Neuronal stem cell (in vitro differentiated cells): ENCODE measurements at regions not wholly inside any gene's neighbourhood (a gene's known extent, or its start where the extent isn't known, plus 50 kb on each side); places are given as distances from the start of the nearest gene placed in this dataset.

Experiments used
- DNase-seq: peaks from one replicate; pipeline ENCODE4 v3.0.0-alpha.2; 2013; ENCODE audit warnings: low spot score
- H2AFZ ChIP-seq: one replicate; pipeline ENCODE4 v1.6.1; 2013; ENCODE audit warnings: mild to moderate bottlenecking, low read length, inconsistent platforms
- H2AK5ac ChIP-seq: 2 replicates; pipeline ENCODE4 v1.6.1; 2013; ENCODE audit warnings: low read depth, mild to moderate bottlenecking, inconsistent platforms, low read length, moderate library complexity, mixed read lengths
- H2BK120ac ChIP-seq: 2 replicates; pipeline ENCODE4 v1.6.1; 2013; ENCODE audit warnings: low read depth, mild to moderate bottlenecking, inconsistent platforms, low read length, moderate library complexity, mixed read lengths
- H2BK12ac ChIP-seq: one replicate; pipeline ENCODE4 v1.6.1; 2013; ENCODE audit warnings: low read length, inconsistent platforms
- H2BK15ac ChIP-seq: 2 replicates; pipeline ENCODE4 v1.6.1; 2013; ENCODE audit warnings: mild to moderate bottlenecking, low read length, inconsistent platforms, mixed read lengths
- H2BK5ac ChIP-seq: one replicate; pipeline ENCODE4 v1.6.1; 2013; ENCODE audit warnings: inconsistent platforms, mild to moderate bottlenecking, low read length, moderate library complexity
- H3K14ac ChIP-seq: one replicate; pipeline ENCODE4 v1.6.1; 2013; ENCODE audit warnings: low read length, inconsistent platforms
- H3K18ac ChIP-seq: 2 replicates; pipeline ENCODE4 v1.6.1; 2013; ENCODE audit warnings: low read length, inconsistent platforms
- H3K23ac ChIP-seq: 2 replicates; pipeline ENCODE4 v1.6.1; 2013; ENCODE audit warnings: low read depth, mild to moderate bottlenecking, mixed read lengths, low read length, inconsistent platforms; ENCODE audit not compliant: poor library complexity
- H3K27ac ChIP-seq: replicated peaks from 3 replicates; pipeline ENCODE4 v1.5.1; 2013; ENCODE audit warnings: low read length, inconsistent platforms
- H3K27me3 ChIP-seq, 3 experiments: 2 replicates each; pipeline ENCODE4 v1.6.1; 2013; ENCODE audit warnings: low read length in 3 of 3, mild to moderate bottlenecking in 2 of 3, inconsistent platforms in 1 of 3, low read depth in 1 of 3, mixed read lengths in 1 of 3, moderate library complexity in 1 of 3; ENCODE audit not compliant: control insufficient read depth in 3 of 3, insufficient read depth in 3 of 3
- H3K36me3 ChIP-seq, 2 donors: replicated peaks in 1 of 2; 2 replicates each; pipeline ENCODE4 v1.6.1; 2013; ENCODE audit warnings: low read length in 2 of 2; ENCODE audit not compliant: control insufficient read depth in 2 of 2, insufficient read depth in 2 of 2
- H3K4ac ChIP-seq: 2 replicates; pipeline ENCODE4 v1.6.1; 2013; ENCODE audit warnings: inconsistent platforms, mild to moderate bottlenecking, low read length, moderate library complexity
- H3K4me1 ChIP-seq, 2 donors: 1 replicate in 1 of 2; 2 replicates in 1 of 2; pipeline ENCODE4 v1.6.1; 2013; ENCODE audit warnings: low read length in 2 of 2, low read depth in 1 of 2; ENCODE audit not compliant: control insufficient read depth in 2 of 2, insufficient read depth in 1 of 2
- H3K4me2 ChIP-seq: one replicate; pipeline ENCODE4 v1.6.1; 2013; ENCODE audit warnings: mild to moderate bottlenecking, low read length, inconsistent platforms; ENCODE audit not compliant: insufficient read depth, poor library complexity, severe bottlenecking
- H3K4me3 ChIP-seq, 2 donors: 2 replicates each; pipeline ENCODE4 v1.5.1; 2013; ENCODE audit warnings: low read length in 2 of 2, mild to moderate bottlenecking in 2 of 2, inconsistent platforms in 1 of 2, moderate library complexity in 1 of 2
- H3K79me1 ChIP-seq: one replicate; pipeline ENCODE4 v1.6.1; 2013; ENCODE audit warnings: low read depth, mild to moderate bottlenecking, inconsistent platforms, low read length, moderate library complexity
- H3K9ac ChIP-seq: one replicate; pipeline ENCODE4 v1.6.1; 2013; ENCODE audit warnings: mild to moderate bottlenecking, low read depth, low read length, inconsistent platforms; ENCODE audit not compliant: poor library complexity
- H3K9me3 ChIP-seq, 2 donors: replicated peaks in 1 of 2; 2 replicates each; pipeline versions ENCODE3 to v1.6.1; 2013; ENCODE audit warnings: low read length in 2 of 2, mild to moderate bottlenecking in 2 of 2, inconsistent platforms in 1 of 2, low read depth in 1 of 2, mixed read lengths in 1 of 2, moderate library complexity in 1 of 2; ENCODE audit not compliant: control insufficient read depth in 2 of 2, insufficient read depth in 1 of 2
- H4K8ac ChIP-seq: one replicate; pipeline ENCODE4 v1.6.1; 2013; ENCODE audit warnings: low read depth, mild to moderate bottlenecking, inconsistent platforms, low read length, moderate library complexity
- H4K91ac ChIP-seq: one replicate; pipeline ENCODE4 v1.6.1; 2013; ENCODE audit warnings: low read length, low read depth, mild to moderate bottlenecking, inconsistent platforms; ENCODE audit not compliant: poor library complexity
- WGBS, 2 donors: extraction: QIAGEN DNeasy Blood & Tissue Kit; methylation state at CpG; one replicate each; pipeline ENCODE4 v1.1.7; 2013; ENCODE audit warnings: missing lambda C conversion rate in 2 of 2, mixed read lengths in 1 of 2; ENCODE audit not compliant: insufficient read length in 2 of 2, insufficient replicate concordance in 1 of 2; ENCODE audit errors: extremely low coverage in 2 of 2; 5-methylcytosine and 5-hydroxymethylcytosine counted together

DNA sequence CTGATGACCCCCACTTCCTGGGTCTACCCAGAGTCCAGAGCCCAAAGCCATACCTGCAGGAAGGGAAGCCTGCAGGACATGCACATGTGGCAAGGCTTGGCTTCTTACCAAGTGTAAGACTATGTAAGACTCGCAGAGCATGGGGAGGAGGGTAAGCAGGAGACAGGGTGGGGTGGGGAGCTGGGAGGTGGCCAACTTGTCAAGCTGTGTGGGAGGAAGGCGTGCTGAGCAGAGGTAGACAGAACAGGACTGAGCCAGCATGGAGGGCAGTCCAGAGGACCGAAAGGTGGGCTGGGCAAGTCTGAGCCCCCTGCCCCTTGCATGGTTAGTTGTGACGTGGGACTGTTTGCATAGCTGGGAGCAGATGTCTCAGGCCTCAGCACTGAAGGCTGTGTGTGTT lies 53.4 kb upstream of the RNF24 start:
- DNase-seq, result no peak
- no peak overlapping the region for H2BK15ac ChIP-seq
- no peak overlapping the region for H3K4me3 ChIP-seq
- no peak overlapping the region for H2BK5ac ChIP-seq
- H3K79me1 ChIP-seq, result no peaks in the 10 kb centered on the region
- peaks cover 0 to 5% of the 10 kb centered on the region in 2 donors for H3K9me3 ChIP-seq
- H3K14ac ChIP-seq, result no peak overlapping the region
- no peaks in the 10 kb centered on the region for H3K36me3 ChIP-seq
- WGBS, 2 donors, result no CpG with 5 or more reads among the region's 4 CpGs
- no peak overlapping the region for H3K23ac ChIP-seq
- H3K4me2 ChIP-seq, result no peak overlapping the region
- H3K9ac ChIP-seq, result peak overlapping the region; percentile 34
- no peak overlapping the region for H3K4ac ChIP-seq
- no peak overlapping the region for H2AFZ ChIP-seq
- no peak overlapping the region for H3K27ac ChIP-seq
- H4K8ac ChIP-seq, result no peak overlapping the region
- peak overlapping the region; percentile 23 for H2AK5ac ChIP-seq
- H3K4me1 ChIP-seq, result peaks cover 0 to 2% of the 10 kb centered on the region in 2 donors
- peaks cover 0 to 12% (median 0%) of the 10 kb centered on the region in 3 experiments for H3K27me3 ChIP-seq
- no peak overlapping the region for H2BK120ac ChIP-seq
- no peak overlapping the region for H3K18ac ChIP-seq
- H2BK12ac ChIP-seq, result no peak overlapping the region
- no peak overlapping the region for H4K91ac ChIP-seq

DNA sequence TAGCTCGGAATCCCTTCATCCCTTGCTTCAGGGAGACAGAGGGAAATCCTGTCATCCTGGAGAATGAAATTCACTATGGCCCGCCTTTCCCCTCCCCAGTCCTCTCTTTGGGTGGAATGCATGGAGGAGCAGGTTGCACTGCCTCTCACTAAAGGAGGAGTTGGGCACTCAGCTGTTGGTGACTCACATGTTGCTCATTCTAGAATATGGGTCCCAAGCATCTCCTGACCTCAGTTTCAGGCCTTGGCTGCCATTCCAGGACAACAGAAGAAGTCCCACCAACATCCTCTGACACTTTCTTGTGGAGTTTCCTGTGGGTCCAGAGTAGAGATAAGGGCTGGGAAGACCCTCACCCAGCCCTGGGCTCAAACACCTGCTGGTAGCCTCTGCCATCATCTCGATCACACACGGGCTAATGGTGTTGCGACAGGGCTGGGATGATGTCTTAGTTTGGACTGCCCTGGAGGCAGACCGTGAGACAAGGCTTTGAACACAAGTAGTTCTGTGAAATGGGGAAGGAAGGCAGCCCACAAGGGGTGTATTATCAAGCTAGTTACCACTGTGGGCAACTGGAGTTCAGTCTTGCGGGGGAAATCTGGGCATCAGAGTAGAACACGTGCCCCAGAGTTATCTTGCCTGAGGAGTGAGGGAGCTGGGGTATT lies 52.4 kb upstream of the RNF24 start:
- no peaks in the 10 kb centered on the region for H3K36me3 ChIP-seq
- H3K18ac ChIP-seq, result no peak overlapping the region
- H2BK15ac ChIP-seq, result no peak overlapping the region
- no peak overlapping the region for H4K91ac ChIP-seq
- no peak overlapping the region for H2AFZ ChIP-seq
- no peak overlapping the region for H2AK5ac ChIP-seq
- no peaks in the 10 kb centered on the region for H3K79me1 ChIP-seq
- no peak overlapping the region for H3K14ac ChIP-seq
- no peak for DNase-seq
- H3K9me3 ChIP-seq, result peaks cover 0 to 5% of the 10 kb centered on the region in 2 donors
- H2BK12ac ChIP-seq, result no peak overlapping the region
- no peak overlapping the region for H2BK120ac ChIP-seq
- H3K27ac ChIP-seq, result no peak overlapping the region
- H4K8ac ChIP-seq, result no peak overlapping the region
- no peak overlapping the region for H3K9ac ChIP-seq
- H3K23ac ChIP-seq, result no peak overlapping the region
- H2BK5ac ChIP-seq, result no peak overlapping the region
- no CpG with 5 or more reads among the region's 8 CpGs for WGBS, 2 donors
- no peak overlapping the region for H3K4me3 ChIP-seq
- H3K27me3 ChIP-seq, result peaks cover 0 to 12% (median 0%) of the 10 kb centered on the region in 3 experiments
- H3K4ac ChIP-seq, result no peak overlapping the region
- peaks cover 0 to 3% of the 10 kb centered on the region in 2 donors for H3K4me1 ChIP-seq
- H3K4me2 ChIP-seq, result no peak overlapping the region

DNA sequence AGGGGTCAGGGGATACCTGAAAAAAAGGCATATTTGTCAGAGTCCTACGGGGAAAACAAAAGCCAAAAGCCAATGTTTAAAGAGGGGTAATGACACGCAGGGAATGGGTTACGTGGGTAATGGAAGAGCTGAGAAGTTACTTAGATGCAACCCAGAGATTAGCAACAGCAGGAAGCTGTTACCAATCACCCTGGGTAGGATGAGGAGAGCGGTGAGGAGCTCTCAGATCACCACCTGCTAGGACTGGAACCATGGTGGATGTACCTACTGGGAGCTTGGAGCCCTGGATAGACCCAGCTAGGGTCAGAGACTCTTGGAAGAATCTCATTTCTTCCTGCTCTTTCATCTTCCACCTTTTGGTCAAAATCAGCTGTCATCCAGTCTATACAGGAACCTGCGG lies 51.2 kb upstream of the RNF24 start:
- H3K4ac ChIP-seq, result no peak overlapping the region
- H2BK12ac ChIP-seq, result no peak overlapping the region
- H2AFZ ChIP-seq, result no peak overlapping the region
- no peak overlapping the region for H3K9ac ChIP-seq
- no peak overlapping the region for H2BK15ac ChIP-seq
- H3K4me2 ChIP-seq, result no peak overlapping the region
- H2AK5ac ChIP-seq, result no peak overlapping the region
- no peaks in the 10 kb centered on the region for H3K79me1 ChIP-seq
- H3K27me3 ChIP-seq, result peaks cover 0 to 12% (median 0%) of the 10 kb centered on the region in 3 experiments
- no peak overlapping the region for H3K27ac ChIP-seq
- H2BK5ac ChIP-seq, result no peak overlapping the region
- H3K9me3 ChIP-seq, result peaks cover 0 to 5% of the 10 kb centered on the region in 2 donors
- no peak overlapping the region for H3K14ac ChIP-seq
- no CpG with 5 or more reads among the region's 5 CpGs for WGBS, 2 donors
- no peak overlapping the region for H3K4me3 ChIP-seq
- peaks cover 0 to 3% of the 10 kb centered on the region in 2 donors for H3K4me1 ChIP-seq
- H2BK120ac ChIP-seq, result no peak overlapping the region
- DNase-seq, result no peak
- H4K91ac ChIP-seq, result no peak overlapping the region
- no peak overlapping the region for H3K23ac ChIP-seq
- H3K18ac ChIP-seq, result no peak overlapping the region
- no peak overlapping the region for H4K8ac ChIP-seq
- H3K36me3 ChIP-seq, result no peaks in the 10 kb centered on the region

DNA sequence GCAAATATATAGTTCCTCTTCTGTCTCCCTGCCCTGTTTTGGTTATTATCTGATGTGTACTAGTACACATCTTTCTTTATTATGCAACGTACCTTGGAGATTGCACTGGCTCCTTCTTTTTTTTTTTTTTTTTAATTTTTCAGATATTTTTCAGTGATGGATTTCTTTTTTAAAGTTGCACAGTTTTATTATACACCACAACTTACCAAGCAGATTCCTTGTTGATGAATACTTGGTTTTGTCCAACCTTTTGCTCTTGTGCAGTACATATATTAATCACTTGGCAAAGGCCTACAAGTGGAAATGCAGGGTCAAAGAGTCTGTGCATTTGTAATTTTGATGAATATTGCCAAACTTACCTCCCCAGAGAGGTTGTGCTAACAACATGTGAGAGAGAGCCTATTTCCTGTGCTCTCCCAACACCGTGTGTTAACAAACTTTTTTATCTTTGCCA lies 50.1 kb upstream of the RNF24 start:
- Histone ChIP-seq H2AFZ (no peak overlapping the region), H3K14ac (no peak overlapping the region), H3K23ac (no peak overlapping the region)

More for the DNA sequence above, 50.1 kb upstream of the RNF24 start:
- no peak overlapping the region for H4K8ac ChIP-seq
- H3K27ac ChIP-seq, result no peak overlapping the region
- H2AK5ac ChIP-seq, result no peak overlapping the region
- H3K4me3 ChIP-seq, result no peak overlapping the region
- H2BK12ac ChIP-seq, result no peak overlapping the region
- no peaks in the 10 kb centered on the region for H3K79me1 ChIP-seq
- no peak overlapping the region for H2BK120ac ChIP-seq
- H4K91ac ChIP-seq, result no peak overlapping the region
- H3K9me3 ChIP-seq, result peaks cover 0 to under 1% of the 10 kb centered on the region in 2 donors
- H2BK15ac ChIP-seq, result no peak overlapping the region
- no peak overlapping the region for H3K18ac ChIP-seq
- H3K4me1 ChIP-seq, result peaks cover under 1 to 4% of the 10 kb centered on the region in 2 donors
- no CpG with 5 or more reads among the region's 2 CpGs for WGBS, 2 donors
- H2BK5ac ChIP-seq, result no peak overlapping the region
- H3K27me3 ChIP-seq, result peaks cover 0 to 12% (median 0%) of the 10 kb centered on the region in 3 experiments
- H3K36me3 ChIP-seq, result no peaks in the 10 kb centered on the region
- H3K4ac ChIP-seq, result no peak overlapping the region
- no peak for DNase-seq
- no peak overlapping the region for H3K4me2 ChIP-seq
- no peak overlapping the region for H3K9ac ChIP-seq
